ENCODE measurements at regions not wholly inside any gene's neighbourhood (a gene's known extent, or its start where the extent isn't known, plus 50 kb on each side); places are given as distances from the start of the nearest gene placed in this dataset.

DNA sequence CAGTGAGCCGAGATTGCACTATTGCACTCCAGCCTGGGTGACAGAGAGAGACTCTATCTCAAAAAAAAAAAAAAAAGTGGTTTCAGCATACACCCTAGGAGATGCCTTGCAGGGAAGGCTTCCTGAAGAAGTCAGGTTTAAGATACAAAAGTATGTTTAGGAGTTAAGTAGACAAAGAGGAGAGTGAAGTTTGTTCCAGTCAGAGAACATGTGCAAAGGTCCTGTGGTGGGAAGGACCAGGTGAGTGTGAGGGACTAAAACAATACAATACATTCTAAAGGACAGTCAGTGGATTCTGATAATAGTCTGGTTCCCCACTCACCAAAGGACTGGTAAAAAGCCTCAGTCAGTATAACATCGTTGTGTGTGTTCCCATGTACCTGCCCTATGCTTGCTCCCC lies 299.3 kb downstream of the HIVEP2 start:
- ChIA-PET SMC1A (ENCODE audit: uncharacterized antibody, unreplicated experiment) (no interaction called here), CTCF (no interaction called here), RAD21 (ENCODE audit: unreplicated experiment) (no interaction called here), POLR2A (no interaction called here)
- H3K79me2 ChIP-seq (ENCODE audit: control insufficient read depth, insufficient read depth, low read length): no peaks in the 10 kb centered on the region
- no peak overlapping the region for H3K4me2 ChIP-seq (ENCODE audit: control insufficient read depth, insufficient read depth)
- ATAC-seq: no peak
- FAIRE-seq: no peak
- no peak overlapping the region for H2AFZ ChIP-seq (ENCODE audit: control insufficient read depth, low read depth, low read length)
- intact Hi-C loops (cut with micrococcal nuclease; ENCODE audit: unreplicated experiment): no loop called here
- 15% methylated on average over 1 of the region's 2 CpGs for WGBS (ENCODE audit: insufficient coverage, insufficient replicate concordance, low lambda C conversion rate, missing lambda C conversion rate)
- no peak overlapping the region for H3K4me3 ChIP-seq
- BruUV-seq (replicated peaks): no TSS peak
- TF ChIP-seq FOXK2 (IDR thresholded peaks at IDR 0.05) (no peak), ZNF207 (IDR thresholded peaks at IDR 0.05; ENCODE audit: borderline replicate concordance) (no peak), EZH2 (IDR thresholded peaks at IDR 0.05; ENCODE audit: borderline replicate concordance, control insufficient read depth, low read depth, low read length) (no peak), ATF7 (IDR thresholded peaks at IDR 0.05; ENCODE audit: low read depth) (no peak), RAD51 (IDR thresholded peaks at IDR 0.05) (no peak), CHD1 (IDR thresholded peaks at IDR 0.05; ENCODE audit: low read depth, low read length) (no peak), BMI1 (IDR thresholded peaks at IDR 0.05; ENCODE audit: borderline replicate concordance) (no peak), HCFC1 (IDR thresholded peaks at IDR 0.05; ENCODE audit: low read length) (no peak), CHD2 (IDR thresholded peaks at IDR 0.05; ENCODE audit: borderline replicate concordance, low read depth, low read length) (no peak), ZBED1 (IDR thresholded peaks at IDR 0.05; ENCODE audit: borderline replicate concordance) (no peak), E2F4 (IDR thresholded peaks at IDR 0.05; ENCODE audit: low read depth, low read length) (no peak), POU2F2 (IDR thresholded peaks at IDR 0.05; ENCODE audit: borderline replicate concordance, low read depth, low read length) (no peak), CREM (IDR thresholded peaks at IDR 0.05; ENCODE audit: low read depth) (no peak), YBX1 (IDR thresholded peaks at IDR 0.05) (no peak), ZBTB11 (CRISPR knock-in tag; IDR thresholded peaks at IDR 0.05) (no peak), SUZ12 (IDR thresholded peaks at IDR 0.05; ENCODE audit: unreplicated experiment) (no peak)
- TF ChIP-seq, protein P1, sequence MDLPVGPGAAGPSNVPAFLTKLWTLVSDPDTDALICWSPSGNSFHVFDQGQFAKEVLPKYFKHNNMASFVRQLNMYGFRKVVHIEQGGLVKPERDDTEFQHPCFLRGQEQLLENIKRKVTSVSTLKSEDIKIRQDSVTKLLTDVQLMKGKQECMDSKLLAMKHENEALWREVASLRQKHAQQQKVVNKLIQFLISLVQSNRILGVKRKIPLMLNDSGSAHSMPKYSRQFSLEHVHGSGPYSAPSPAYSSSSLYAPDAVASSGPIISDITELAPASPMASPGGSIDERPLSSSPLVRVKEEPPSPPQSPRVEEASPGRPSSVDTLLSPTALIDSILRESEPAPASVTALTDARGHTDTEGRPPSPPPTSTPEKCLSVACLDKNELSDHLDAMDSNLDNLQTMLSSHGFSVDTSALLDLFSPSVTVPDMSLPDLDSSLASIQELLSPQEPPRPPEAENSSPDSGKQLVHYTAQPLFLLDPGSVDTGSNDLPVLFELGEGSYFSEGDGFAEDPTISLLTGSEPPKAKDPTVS (IDR thresholded peaks at IDR 0.05; ENCODE audit: low read depth, low read length): no peak
- H3K27ac ChIP-seq (ENCODE audit: control insufficient read depth, insufficient read depth): no peak overlapping the region
- H4K20me1 ChIP-seq (ENCODE audit: control insufficient read depth, insufficient read depth): no peaks in the 10 kb centered on the region
- H3K4me1 ChIP-seq (ENCODE audit: control insufficient read depth, insufficient read depth, low read length): no peaks in the 10 kb centered on the region
- H3K27me3 ChIP-seq (replicated peaks in 1 of 2; ENCODE audit: control insufficient read depth in 2 of 2, insufficient read depth in 2 of 2, low read length in 1 of 2): no peaks in the 10 kb centered on the region; a peak in 2 of 4 replicates
- H3K9ac ChIP-seq (ENCODE audit: control insufficient read depth, insufficient read depth, low read length): no peak overlapping the region
- no peak for DNase-seq (ENCODE audit: low read depth, low spot score)
- H3K36me3 ChIP-seq (ENCODE audit: control insufficient read depth in 2 of 2, insufficient read depth in 2 of 2, low read length in 1 of 2): no peaks in the 10 kb centered on the region
- in situ Hi-C loops (cut with MboI): no loop called here
- no peaks in the 10 kb centered on the region for H3K9me3 ChIP-seq (replicated peaks; ENCODE audit: control insufficient read depth, insufficient read depth, low read length)

Data from GM12878 (cell line).